Heart left ventricle (tissue), 13 donors: ENCODE measurements at regions not wholly inside any gene's neighbourhood (a gene's known extent, or its start where the extent isn't known, plus 50 kb on each side); places are given as distances from the start of the nearest gene placed in this dataset.

Source experiments
- POLR2A ChIP-seq, 2 donors: fragments of 450-650 bp; IDR thresholded peaks; one replicate each; pipeline ENCODE4 v1.6.1; 2017; ENCODE audit warnings: antibody characterized with exemption in 2 of 2, mild to moderate bottlenecking in 2 of 2, moderate library complexity in 2 of 2
- TF ChIP-seq, protein P1 (sequence below), 12 donors: fragments of 200-600 bp; sonication (generic) in 4 of 12; IDR thresholded peaks; one replicate each; pipeline versions ENCODE4 v1.5.0 to v1.8.0; 2018 to 2022; ENCODE audit warnings: antibody characterized with exemption in 12 of 12, mild to moderate bottlenecking in 5 of 12
- donor health status: ischemic (EF 13 %, LVEDD 7.1; RV severe dilation, severe dysfunction).
- donor health status: DM: no; HTN: yes; CAD: no.
- donor health status: DM: no; HTN: no; CAD: no.
- donor health status: ischemic (EF 25% LVEDD 6.9; RV normal size, moderate dysfunction).
- donor health status: ischemic (EF 25% LVEDD 5.7; RV mildly dilated, moderate dysfunction).
- donor health status: ischemic (EF 35%, LVEDD 5.7; RV mildly dilated, moderate dysfunction).
- donor health status: nonischemic (EF 11% LVEDD 7.7; RV severe dilation, severe dysfunction).
- donor health status: DM: yes; HTN: yes; CAD: no.
- donor health status: PGD.
- donor health status: ischemic (EF 29% LVEDD 5.4; RV normal size, mild dysfunction).
- donor health status: nonischemic (EF 23%, LVEDD 6.1; RV moderate dilation, normal function).

GRCh38 chr5:162939991-162940390 lies 497.4 kb upstream of the CCNG1 start:
- no peak for TF ChIP-seq POLR2A (IDR thresholded peaks at IDR 0.05)
- TF ChIP-seq, protein P1, sequence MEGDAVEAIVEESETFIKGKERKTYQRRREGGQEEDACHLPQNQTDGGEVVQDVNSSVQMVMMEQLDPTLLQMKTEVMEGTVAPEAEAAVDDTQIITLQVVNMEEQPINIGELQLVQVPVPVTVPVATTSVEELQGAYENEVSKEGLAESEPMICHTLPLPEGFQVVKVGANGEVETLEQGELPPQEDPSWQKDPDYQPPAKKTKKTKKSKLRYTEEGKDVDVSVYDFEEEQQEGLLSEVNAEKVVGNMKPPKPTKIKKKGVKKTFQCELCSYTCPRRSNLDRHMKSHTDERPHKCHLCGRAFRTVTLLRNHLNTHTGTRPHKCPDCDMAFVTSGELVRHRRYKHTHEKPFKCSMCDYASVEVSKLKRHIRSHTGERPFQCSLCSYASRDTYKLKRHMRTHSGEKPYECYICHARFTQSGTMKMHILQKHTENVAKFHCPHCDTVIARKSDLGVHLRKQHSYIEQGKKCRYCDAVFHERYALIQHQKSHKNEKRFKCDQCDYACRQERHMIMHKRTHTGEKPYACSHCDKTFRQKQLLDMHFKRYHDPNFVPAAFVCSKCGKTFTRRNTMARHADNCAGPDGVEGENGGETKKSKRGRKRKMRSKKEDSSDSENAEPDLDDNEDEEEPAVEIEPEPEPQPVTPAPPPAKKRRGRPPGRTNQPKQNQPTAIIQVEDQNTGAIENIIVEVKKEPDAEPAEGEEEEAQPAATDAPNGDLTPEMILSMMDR (IDR thresholded peaks at IDR 0.05) = no peak
